OCI-LY1 (cell line): ENCODE measurements at regions not wholly inside any gene's neighbourhood (a gene's known extent, or its start where the extent isn't known, plus 50 kb on each side); places are given as distances from the start of the nearest gene placed in this dataset.

Source experiments
- EZH2 ChIP-seq: fragments of 200-600 bp; sonication (generic), shearing (Covaris generic); IDR thresholded peaks from 2 replicates; pipeline ENCODE4 v1.8.0; 2017; ENCODE audit warnings: borderline replicate concordance, mixed run types, mild to moderate bottlenecking, antibody characterized with exemption, low read length, moderate library complexity, mixed read lengths
- TF ChIP-seq, protein P1 (sequence below): fragments of 200-600 bp; sonication (generic), shearing (Covaris generic); IDR thresholded peaks from 2 replicates; pipeline ENCODE4 v1.5.1; 2017; ENCODE audit warnings: mild to moderate bottlenecking, antibody characterized with exemption, low read length, moderate library complexity, mixed read lengths

GRCh38 chr16:6356911-6357310 is 975.7 kb upstream of the RBFOX1 start:
- TF ChIP-seq, protein P1, sequence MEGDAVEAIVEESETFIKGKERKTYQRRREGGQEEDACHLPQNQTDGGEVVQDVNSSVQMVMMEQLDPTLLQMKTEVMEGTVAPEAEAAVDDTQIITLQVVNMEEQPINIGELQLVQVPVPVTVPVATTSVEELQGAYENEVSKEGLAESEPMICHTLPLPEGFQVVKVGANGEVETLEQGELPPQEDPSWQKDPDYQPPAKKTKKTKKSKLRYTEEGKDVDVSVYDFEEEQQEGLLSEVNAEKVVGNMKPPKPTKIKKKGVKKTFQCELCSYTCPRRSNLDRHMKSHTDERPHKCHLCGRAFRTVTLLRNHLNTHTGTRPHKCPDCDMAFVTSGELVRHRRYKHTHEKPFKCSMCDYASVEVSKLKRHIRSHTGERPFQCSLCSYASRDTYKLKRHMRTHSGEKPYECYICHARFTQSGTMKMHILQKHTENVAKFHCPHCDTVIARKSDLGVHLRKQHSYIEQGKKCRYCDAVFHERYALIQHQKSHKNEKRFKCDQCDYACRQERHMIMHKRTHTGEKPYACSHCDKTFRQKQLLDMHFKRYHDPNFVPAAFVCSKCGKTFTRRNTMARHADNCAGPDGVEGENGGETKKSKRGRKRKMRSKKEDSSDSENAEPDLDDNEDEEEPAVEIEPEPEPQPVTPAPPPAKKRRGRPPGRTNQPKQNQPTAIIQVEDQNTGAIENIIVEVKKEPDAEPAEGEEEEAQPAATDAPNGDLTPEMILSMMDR, result no peak
- TF ChIP-seq EZH2, result no peak
